ENCODE measurements at regions not wholly inside any gene's neighbourhood (a gene's known extent, or its start where the extent isn't known, plus 50 kb on each side); places are given as distances from the start of the nearest gene placed in this dataset.
A peak's percentile ranks its signal among the peaks of the same experiment; 100 is the strongest.

DNA sequence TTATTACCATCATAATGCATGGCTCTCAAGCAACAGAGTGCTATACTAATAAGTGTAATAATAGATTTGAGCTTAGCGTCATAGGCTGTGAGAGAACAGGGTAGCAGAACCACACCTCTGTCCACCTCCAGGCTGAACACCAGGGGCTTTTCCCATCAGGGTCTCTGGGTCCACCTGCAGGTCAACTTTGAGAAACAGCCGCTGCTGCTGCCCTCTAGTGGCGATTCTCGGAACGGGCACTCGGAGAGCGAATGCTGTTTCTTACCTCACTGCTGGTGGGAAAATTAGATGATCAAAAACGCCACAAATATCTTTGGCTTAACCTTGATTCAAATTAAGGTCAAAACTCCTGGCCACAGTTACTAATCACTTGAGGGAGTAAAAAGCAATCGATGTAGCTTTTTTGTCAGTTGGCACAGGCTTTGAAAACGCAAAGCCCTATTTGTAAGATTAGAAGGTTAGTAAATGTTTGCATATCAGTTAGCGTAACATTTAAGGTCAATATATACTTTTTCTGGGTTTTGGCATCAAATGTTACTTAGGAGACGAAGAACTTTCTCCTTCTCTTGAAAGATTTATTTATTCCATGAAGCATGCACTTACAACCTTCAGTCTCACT is 127.9 kb upstream of the TMEM132D start:
- TF ChIP-seq, protein P1, sequence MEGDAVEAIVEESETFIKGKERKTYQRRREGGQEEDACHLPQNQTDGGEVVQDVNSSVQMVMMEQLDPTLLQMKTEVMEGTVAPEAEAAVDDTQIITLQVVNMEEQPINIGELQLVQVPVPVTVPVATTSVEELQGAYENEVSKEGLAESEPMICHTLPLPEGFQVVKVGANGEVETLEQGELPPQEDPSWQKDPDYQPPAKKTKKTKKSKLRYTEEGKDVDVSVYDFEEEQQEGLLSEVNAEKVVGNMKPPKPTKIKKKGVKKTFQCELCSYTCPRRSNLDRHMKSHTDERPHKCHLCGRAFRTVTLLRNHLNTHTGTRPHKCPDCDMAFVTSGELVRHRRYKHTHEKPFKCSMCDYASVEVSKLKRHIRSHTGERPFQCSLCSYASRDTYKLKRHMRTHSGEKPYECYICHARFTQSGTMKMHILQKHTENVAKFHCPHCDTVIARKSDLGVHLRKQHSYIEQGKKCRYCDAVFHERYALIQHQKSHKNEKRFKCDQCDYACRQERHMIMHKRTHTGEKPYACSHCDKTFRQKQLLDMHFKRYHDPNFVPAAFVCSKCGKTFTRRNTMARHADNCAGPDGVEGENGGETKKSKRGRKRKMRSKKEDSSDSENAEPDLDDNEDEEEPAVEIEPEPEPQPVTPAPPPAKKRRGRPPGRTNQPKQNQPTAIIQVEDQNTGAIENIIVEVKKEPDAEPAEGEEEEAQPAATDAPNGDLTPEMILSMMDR (IDR thresholded peaks at IDR 0.05): peak in 2 of 4 experiments; percentile 35 to 70
- no peak for TF ChIP-seq POLR2A (IDR thresholded peaks at IDR 0.05)
